Smooth muscle cell (in vitro differentiated cells): ENCODE measurements at regions not wholly inside any gene's neighbourhood (a gene's known extent, or its start where the extent isn't known, plus 50 kb on each side); places are given as distances from the start of the nearest gene placed in this dataset.
"Not testable (repeated sequence)": the region's sequence is repeated elsewhere in the genome, so short reads cannot be mapped to it uniquely, and the experiment has no call there.

ENCODE experiments used
- DNase-seq: peaks from one replicate; lab custom pipeline; 2025; ENCODE audit not compliant: unreplicated experiment; lab: John Stamatoyannopoulos, UW
- H2AFZ ChIP-seq: fragments of 200-600 bp; sonication (generic); 2 replicates; pipeline ENCODE4 v1.6.0; 2016; ENCODE audit warnings: antibody characterized with exemption, low read depth, mild to moderate bottlenecking
- H3F3A ChIP-seq: fragments of 200-600 bp; sonication (generic); 2 replicates; pipeline ENCODE4 v1.6.0; 2017; ENCODE audit warnings: antibody characterized with exemption, low read depth
- H3K27ac ChIP-seq: fragments of 200-600 bp; sonication (generic); 2 replicates; pipeline ENCODE4 v1.5.1; 2016; ENCODE audit warnings: low read depth, mild to moderate bottlenecking
- H3K27me3 ChIP-seq: fragments of 200-600 bp; sonication (generic); 2 replicates; pipeline ENCODE4 v1.6.1; 2016; ENCODE audit warnings: low read depth, mild to moderate bottlenecking
- H3K36me3 ChIP-seq: fragments of 200-600 bp; sonication (generic); 2 replicates; pipeline ENCODE4 v1.5.1; 2016; ENCODE audit warnings: low read depth
- H3K4me1 ChIP-seq: fragments of 200-600 bp; sonication (generic); 2 replicates; pipeline ENCODE4 v1.5.1; 2016; ENCODE audit warnings: low read depth
- H3K4me2 ChIP-seq: fragments of 200-600 bp; sonication (generic); 2 replicates; pipeline ENCODE4 v1.6.0; 2016; ENCODE audit warnings: mild to moderate bottlenecking
- H3K4me3 ChIP-seq: fragments of 200-600 bp; sonication (generic); 2 replicates; pipeline ENCODE4 v1.5.1; 2016; ENCODE audit warnings: mild to moderate bottlenecking
- H3K79me2 ChIP-seq: fragments of 200-600 bp; sonication (generic); 2 replicates; pipeline ENCODE4 v1.6.0; 2016; ENCODE audit warnings: low read depth, mild to moderate bottlenecking
- H3K9ac ChIP-seq: fragments of 200-600 bp; sonication (generic); 2 replicates; pipeline ENCODE4 v1.6.0; 2016; ENCODE audit warnings: low read depth
- H3K9me3 ChIP-seq: fragments of 200-600 bp; sonication (generic); replicated peaks from 2 replicates; pipeline ENCODE4 v1.5.1; 2016; ENCODE audit warnings: low read depth
- H4K20me1 ChIP-seq: fragments of 200-600 bp; sonication (generic); 2 replicates; pipeline ENCODE4 v1.6.0; 2016; ENCODE audit warnings: low read depth
- CTCF ChIP-seq: fragments of 200-600 bp; sonication (generic); IDR thresholded peaks from 2 replicates; pipeline ENCODE4 v1.5.1; 2017; ENCODE audit warnings: borderline replicate concordance, mild to moderate bottlenecking, antibody characterized with exemption; ENCODE audit not compliant: insufficient read depth, poor library complexity, severe bottlenecking
- WGBS: methylation state at CpG from one replicate; pipeline ENCODE4 v1.1.7; 2016; ENCODE audit warnings: low lambda C conversion rate; 5-methylcytosine and 5-hydroxymethylcytosine counted together

- H3K79me2 ChIP-seq, H2AFZ ChIP-seq, H3K4me2 ChIP-seq, H3K27me3 ChIP-seq, H3F3A ChIP-seq, H3K4me3 ChIP-seq, H3K4me1 ChIP-seq, H3K9me3 ChIP-seq, H4K20me1 ChIP-seq, H3K27ac ChIP-seq, H3K9ac ChIP-seq, H3K36me3 ChIP-seq, DNase-seq: not testable (repeated sequence)
- WGBS, result 96% methylated on average over 32 of the region's 32 CpGs
Measured at GRCh38 chr4:183044924-183045640, 54.0 kb upstream of the WWC2 start.

- no peak overlapping the region for H2AFZ ChIP-seq
- H3K27me3 ChIP-seq, result no peaks in the 10 kb centered on the region
- H3K27ac ChIP-seq, result no peak overlapping the region
- DNase-seq, result no peak
- H3F3A ChIP-seq, result no peaks in the 10 kb centered on the region
- H3K4me3 ChIP-seq, result no peak overlapping the region
- no peaks in the 10 kb centered on the region for H3K79me2 ChIP-seq
- no peaks in the 10 kb centered on the region for H3K4me1 ChIP-seq
- H4K20me1 ChIP-seq, result no peaks in the 10 kb centered on the region
- WGBS, result 97% methylated on average over 3 of the region's 3 CpGs
- H3K36me3 ChIP-seq, result no peaks in the 10 kb centered on the region
- no peak overlapping the region for H3K9ac ChIP-seq
- TF ChIP-seq CTCF, result no peak
- H3K4me2 ChIP-seq, result no peak overlapping the region
- H3K9me3 ChIP-seq, result no peaks in the 10 kb centered on the region
Measured at GRCh38 chr4:183038436-183038835, 60.6 kb upstream of the WWC2 start.

- Histone ChIP-seq H3K9ac (no peak overlapping the region), H3K27ac (no peak overlapping the region), H2AFZ (no peak overlapping the region), H3K9me3 (no peaks in the 10 kb centered on the region), H3F3A (no peaks in the 10 kb centered on the region), H3K79me2 (no peaks in the 10 kb centered on the region), H3K4me1 (no peaks in the 10 kb centered on the region), H3K27me3 (no peaks in the 10 kb centered on the region), H3K4me2 (no peak overlapping the region), H3K36me3 (no peaks in the 10 kb centered on the region), H4K20me1 (no peaks in the 10 kb centered on the region), H3K4me3 (no peak overlapping the region)
- no peak for DNase-seq
- TF ChIP-seq CTCF, result no peak
- 74% methylated on average over 7 of the region's 7 CpGs for WGBS
Measured at GRCh38 chr4:183035726-183036415, 63.2 kb upstream of the WWC2 start.

GRCh38 chr4:183035256-183035655, 63.8 kb upstream of the WWC2 start:
- no peak overlapping the region for H3K4me2 ChIP-seq
- no peaks in the 10 kb centered on the region for H3K36me3 ChIP-seq
- H3K27me3 ChIP-seq, result no peaks in the 10 kb centered on the region
- WGBS, result 94% methylated on average over 5 of the region's 5 CpGs
- no peak overlapping the region for H3K4me3 ChIP-seq
- H3K27ac ChIP-seq, result no peak overlapping the region
- no peaks in the 10 kb centered on the region for H3F3A ChIP-seq
- no peaks in the 10 kb centered on the region for H3K79me2 ChIP-seq
- DNase-seq, result no peak
- H2AFZ ChIP-seq, result no peak overlapping the region
- no peaks in the 10 kb centered on the region for H3K9me3 ChIP-seq
- H3K9ac ChIP-seq, result no peak overlapping the region
- TF ChIP-seq CTCF, result no peak
- H4K20me1 ChIP-seq, result no peaks in the 10 kb centered on the region
- H3K4me1 ChIP-seq, result no peaks in the 10 kb centered on the region
